Right ventricle myocardium inferior (tissue), 1 donor: ENCODE measurements at regions not wholly inside any gene's neighbourhood (a gene's known extent, or its start where the extent isn't known, plus 50 kb on each side); places are given as distances from the start of the nearest gene placed in this dataset.
"Not testable (repeated sequence)": the region's sequence is repeated elsewhere in the genome, so short reads cannot be mapped to it uniquely, and the experiment has no call there.

Experiments used
- ATAC-seq: fragments of 200-7000 bp; cut with Tn5 transposase; one replicate; pipeline ENCODE4 v1.9.1; 2020; ENCODE audit warnings: mild to moderate bottlenecking, moderate library complexity
- DNase-seq: peaks from one replicate; pipeline ENCODE4 v3.0.0; 2021; ENCODE audit errors: missing footprints
- intact Hi-C: fragments of 100-400 bp; cut with DNase I; formaldehyde crosslinking; loops from one replicate; pipeline ENCODE4 v1.11.0; 2022
- donor health status: DM: no; HTN: yes; CAD: no; lungs with severe emphysema.

DNA sequence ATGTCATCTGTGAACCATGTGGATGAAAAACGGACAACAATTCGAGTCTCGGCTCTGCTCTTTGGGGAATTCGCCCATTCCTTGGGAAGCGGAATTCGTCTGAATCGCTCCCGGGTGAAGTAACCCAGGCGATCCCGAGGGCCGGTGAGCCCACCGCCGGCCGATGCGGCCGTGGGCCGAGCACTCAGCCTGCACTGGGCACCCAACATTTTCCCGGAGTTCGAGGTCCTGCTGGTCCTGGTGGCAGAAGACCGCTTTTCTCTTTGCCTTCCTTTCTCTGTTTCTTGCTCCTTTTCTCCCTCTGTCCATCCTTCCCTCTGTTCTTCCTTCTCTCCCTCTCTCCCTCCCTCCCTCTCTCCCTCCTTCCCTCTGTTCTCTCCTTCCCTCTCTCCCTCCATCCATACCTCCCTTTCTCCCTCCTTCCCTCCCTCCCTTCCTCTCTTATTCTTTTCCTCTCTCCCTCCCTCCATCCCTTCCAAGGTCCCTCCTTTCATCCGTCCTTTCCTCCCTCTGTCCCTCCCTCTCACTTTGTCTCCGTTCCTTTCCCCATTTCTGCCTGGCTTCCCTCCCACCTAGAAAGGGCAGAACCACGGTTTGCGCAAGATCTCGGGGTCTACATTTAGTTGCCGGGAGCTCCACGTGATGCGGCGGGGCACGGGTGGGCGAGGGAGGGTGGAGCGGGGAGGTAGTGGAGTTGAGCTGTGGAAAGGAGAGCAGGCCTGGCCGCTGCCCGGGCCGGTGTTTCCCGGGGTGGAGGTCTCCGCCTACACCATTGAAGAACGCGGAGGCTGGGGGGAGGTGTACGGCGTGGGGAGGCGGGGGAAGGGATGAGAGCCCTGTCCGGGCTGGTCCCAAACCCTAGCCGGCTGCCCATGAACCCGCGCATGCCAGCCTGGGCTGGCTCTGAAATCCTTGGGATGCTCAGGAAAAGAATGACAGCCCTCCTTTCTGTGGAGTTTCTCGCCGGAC, 363.8 kb upstream of the DEFB115 start:
- intact Hi-C loops, ATAC-seq, DNase-seq: not testable (repeated sequence)

DNA sequence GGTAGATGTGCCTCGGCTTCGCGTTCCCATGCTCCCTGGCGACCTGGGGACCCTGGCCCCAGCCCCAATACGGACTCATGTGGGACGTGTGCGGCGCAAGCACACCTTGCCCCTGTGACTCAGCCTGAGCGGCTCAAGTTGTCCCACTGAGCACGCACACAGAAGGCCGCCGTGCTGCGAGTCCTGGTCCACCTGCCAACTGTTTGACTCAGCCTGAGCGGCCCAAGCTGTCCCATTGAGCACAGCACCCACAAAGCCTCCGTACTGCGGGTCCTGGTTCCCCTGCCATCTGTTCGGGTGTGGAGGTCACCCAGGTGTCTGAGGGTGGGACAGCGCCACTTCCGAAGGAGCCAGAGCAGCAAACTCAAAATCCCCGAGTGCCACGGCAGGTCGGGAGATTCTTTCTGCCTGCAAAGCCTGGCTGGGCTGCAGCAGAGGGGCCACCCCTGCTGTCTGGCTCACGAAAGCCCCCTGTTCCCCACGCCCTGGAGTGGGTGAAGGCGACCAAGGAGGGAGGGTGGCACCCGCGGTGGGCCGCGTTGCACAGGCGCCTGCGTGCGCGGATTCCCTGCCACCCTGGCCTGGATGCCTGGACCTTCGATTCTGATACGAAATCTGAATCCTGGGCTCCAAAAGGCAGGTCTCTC, 362.6 kb upstream of the DEFB115 start:
- DNase-seq, intact Hi-C loops, ATAC-seq: not testable (repeated sequence)

DNA sequence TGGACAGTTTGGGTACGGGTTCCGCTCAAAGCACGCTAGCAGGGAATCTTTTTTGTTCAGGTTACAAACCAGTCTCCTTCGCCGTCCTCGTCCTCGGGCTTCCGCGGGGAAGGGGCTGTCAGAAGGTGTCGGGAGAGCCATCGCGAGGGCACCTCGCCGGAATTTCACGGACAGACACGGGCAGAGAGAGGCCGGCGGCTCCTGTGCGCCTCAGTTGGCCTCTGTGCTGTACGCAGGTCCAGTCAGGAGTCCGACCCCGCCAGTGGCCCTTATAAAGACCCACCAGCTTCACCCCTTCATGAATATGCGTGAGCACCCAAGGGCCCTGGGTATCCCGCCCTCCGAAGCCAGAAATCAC, 362.1 kb upstream of the DEFB115 start:
- intact Hi-C loops, ATAC-seq, DNase-seq: not testable (repeated sequence)

DNA sequence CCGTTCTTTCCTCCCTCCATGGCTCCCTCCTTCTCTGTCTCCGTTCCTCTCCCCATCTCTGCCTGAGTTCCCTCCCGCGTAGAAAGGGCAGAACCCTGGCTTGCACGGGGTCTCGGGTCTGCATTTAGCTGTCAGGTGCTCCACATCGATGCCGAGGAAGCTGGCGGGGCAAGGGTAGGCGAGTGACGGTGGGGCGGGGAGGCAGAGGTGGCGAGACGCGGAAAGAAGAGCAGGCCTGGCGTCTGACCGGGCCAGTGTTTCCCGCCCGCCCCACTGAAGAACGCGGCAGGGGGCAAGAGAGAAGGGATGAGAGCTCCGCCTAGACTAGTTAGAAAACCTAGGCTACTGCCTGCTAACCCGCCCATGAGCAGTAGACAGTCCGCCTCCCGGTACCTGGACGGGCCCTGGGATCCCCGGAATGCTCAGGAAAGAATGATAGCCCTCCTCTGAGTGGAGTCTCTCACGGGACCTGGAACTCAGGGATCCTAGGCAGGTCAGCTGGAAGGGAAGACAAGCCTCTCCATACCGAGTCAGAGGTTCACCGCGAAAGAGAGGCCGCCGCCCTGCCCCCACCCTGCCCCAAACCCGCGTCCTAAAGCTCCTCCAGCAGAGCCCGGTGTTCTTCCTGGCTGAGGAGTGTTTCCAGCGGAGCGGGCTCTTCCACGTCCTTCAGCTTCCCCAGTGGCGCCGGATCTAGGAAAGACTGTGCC, 357.9 kb upstream of the DEFB115 start:
- ATAC-seq, DNase-seq, intact Hi-C loops: not testable (repeated sequence)

DNA sequence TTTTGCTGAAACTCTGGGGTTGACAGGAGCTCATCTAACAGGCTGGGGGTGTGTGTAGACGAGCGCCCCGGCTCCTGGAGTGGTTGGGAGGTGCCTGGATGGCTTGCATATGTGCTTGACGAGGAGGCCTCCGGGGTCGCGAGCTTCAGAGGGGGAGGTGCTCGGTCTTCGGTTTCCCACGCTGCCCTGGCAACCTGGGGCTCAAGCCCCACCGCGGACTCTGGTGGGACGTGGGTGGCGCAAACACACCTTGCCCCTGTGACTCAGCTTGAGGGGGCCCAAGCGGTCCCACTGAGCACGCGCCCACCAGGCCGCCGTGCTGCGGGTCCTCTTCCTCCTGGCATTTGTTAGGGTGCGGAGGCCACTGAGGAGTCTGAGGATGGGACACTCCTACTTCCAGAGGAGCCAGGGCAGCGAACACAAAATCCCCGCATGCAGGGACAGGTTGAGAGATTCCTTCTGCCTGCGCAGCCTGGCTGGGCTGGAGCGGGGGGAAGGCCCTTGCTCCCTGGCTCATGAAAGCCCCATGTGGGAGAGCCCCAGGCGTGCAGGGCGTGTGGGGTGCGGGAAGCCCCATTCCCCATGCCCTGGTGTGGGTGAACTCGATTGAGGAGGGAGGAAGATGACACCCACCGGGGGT, 357.3 kb upstream of the DEFB115 start:
- ATAC-seq, intact Hi-C loops, DNase-seq: not testable (repeated sequence)

DNA sequence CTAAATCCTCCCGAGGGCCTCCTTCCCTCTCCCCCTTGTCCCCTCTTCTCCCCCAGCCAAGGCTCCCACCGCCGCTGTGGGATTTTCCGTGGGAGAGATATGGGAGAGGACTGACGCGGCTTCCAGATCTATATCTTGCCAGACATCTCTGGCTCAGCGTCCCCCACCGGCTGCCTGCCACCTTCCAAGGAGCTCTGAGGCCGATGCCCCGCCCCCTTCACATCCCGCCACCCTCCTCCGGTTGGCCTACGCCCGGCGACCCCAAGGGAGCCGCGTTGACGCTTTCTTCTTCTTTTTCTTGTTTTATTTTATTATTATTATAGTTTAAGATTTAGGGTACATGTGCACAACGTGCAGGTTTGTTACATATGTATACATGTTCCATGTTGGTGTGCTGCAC, 352.2 kb upstream of the DEFB115 start:
- intact Hi-C loops, DNase-seq, ATAC-seq: not testable (repeated sequence)

DNA sequence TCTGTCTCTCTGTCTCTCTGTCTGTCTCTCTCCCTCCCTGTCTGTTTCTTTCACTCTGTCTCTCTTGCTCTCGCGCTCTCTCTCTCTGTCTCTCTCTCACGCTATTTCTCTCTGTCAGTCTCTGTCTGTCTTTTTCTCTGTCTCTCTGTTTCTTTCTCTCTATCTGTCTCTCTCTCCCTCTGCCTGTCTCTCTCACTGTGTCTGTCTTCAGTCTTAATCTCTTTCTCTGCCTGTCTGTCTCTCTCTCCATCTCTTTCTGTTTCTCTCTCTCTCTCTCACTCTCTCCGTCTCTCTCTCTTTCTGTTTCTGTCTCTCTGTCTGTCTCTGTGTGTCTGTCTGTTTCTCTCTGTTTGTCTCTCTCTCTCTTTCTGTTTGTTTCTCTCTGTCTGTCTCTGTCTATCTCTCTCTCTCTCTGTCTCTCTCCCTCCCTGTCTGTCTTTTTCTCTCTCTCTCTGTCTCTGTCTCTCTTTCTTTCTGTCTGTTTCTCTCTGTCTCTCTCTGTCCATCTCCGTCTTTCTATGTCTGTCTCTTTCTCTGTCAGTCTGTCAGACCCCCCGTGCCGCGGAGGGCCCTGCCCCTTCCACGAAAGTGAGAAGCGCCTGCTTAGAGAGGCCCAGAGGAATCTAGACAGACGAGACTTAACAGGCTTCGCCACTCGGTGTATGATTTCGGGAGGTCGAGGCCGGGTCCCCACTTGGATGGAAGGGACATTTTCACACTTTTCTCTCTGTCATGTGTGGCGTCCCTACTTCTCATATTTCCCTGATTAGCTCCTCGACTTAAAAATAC, 346.3 kb upstream of the DEFB115 start:
- ATAC-seq (no peak), DNase-seq (no peak)
- intact Hi-C loops: no loop called here

DNA sequence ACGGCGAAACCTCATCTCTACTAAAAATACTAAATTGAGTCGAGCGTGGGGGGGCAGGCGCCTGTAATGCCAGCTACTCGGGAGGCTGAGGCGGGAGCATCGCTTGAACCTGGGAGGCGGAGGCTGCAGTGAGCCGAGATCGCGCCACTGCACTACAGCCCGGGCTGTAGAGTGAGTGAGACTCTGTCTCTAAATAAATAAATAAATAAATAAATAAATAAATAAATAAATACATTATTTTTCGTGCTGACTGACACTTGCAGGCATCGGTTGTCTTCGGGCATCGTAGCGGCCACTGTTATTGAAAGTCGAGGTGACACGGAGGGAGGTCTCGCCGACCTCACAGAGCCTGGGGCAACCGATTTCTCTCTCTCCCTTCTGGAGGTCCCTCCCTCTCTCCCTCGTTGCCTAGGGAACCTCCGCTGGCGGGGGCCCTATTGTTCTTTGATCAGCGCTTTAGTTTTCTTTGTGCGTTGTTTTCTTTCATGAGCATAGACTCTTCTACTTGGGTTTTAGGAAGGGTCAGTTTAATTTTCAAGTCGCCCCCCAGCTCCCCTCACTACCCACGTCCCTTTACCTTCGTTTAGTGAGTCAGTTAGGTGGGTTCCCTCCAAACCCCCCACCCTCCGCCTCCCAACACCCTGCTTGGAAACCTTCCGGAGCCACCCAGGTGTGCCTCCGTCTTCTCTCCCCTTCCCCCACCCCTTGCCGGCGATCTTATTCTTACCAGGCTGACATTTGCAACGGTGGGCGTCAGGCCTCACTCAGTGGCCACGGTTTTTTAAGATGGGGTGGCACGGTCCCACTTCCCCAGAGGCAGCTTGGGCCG, 345.4 kb upstream of the DEFB115 start:
- ATAC-seq, intact Hi-C loops: not testable (repeated sequence)

DNA sequence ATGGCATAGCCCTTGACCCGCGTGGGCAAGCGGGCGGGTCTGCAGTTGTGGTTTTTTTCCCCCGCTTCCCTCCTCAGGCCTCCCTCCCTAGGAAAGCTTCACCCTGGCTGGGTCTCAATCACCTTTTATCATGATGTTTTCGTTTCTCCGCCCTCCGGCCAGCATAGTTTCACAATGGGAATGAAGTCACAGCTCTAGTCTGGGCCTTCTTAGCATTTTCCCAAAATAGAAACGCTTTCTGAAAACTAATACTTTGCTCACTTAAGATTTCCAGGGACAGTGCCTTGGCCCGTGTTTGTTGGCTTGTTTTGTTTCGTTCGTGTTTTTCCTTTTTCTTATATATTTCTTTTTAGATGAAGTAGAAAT, 344.8 kb upstream of the DEFB115 start:
- ATAC-seq, intact Hi-C loops, DNase-seq: not testable (repeated sequence)

More for the DNA sequence above, 345.4 kb upstream of the DEFB115 start:
- DNase-seq: not testable (repeated sequence)

DNA sequence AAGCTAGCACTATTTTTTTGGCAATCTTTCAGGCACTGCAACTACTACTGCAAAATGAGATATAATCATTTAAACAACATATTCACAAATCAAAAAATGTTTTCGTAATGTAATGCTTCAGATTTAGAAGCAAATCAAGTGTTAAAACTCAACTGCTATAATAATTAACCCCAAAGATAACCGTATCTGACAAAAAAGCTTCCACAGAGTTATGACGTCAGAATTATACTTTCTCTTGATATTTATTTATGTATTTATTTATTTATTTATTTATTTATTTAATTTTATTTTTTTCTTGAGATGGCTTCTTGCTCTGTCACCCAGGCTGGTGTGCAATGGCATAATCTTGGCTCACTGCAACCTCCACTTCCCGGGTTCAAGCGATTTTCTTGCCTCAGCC, 341.1 kb upstream of the DEFB115 start:
- ATAC-seq, DNase-seq, intact Hi-C loops: not testable (repeated sequence)

DNA sequence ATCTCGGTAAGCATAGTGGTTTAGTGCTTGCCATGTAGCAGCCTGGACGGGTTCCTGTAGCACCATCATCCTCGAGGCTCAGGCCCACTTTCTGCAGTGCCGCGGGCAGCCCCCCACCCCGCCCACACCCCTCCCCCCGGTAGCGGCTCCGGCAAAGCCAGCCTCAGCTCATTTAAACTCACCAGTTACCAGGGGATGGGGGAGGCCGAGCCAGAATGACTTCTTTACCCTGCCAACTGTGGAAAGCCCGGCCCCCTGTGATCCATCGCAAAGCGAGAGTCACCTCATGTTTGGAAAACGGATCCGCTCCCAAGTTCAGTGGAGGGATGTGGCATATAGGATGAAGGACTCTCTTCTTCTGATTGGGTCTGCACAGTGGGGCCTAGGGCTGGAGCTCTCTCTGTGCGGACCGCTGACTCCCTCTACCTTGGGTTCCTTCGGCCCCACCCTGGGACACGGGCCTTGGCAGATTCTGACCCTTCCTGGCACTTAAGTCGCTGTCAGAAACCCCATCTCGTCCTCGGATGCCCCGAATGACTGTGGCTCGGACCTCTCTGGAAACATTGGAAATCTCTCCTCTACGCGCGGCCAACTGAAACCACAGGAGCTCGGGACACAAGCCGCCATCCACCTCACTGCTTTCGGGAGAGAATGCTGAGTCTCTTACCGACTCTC, 337.8 kb upstream of the DEFB115 start:
- ATAC-seq (no peak), DNase-seq (no peak)
- intact Hi-C loops: no loop called here

DNA sequence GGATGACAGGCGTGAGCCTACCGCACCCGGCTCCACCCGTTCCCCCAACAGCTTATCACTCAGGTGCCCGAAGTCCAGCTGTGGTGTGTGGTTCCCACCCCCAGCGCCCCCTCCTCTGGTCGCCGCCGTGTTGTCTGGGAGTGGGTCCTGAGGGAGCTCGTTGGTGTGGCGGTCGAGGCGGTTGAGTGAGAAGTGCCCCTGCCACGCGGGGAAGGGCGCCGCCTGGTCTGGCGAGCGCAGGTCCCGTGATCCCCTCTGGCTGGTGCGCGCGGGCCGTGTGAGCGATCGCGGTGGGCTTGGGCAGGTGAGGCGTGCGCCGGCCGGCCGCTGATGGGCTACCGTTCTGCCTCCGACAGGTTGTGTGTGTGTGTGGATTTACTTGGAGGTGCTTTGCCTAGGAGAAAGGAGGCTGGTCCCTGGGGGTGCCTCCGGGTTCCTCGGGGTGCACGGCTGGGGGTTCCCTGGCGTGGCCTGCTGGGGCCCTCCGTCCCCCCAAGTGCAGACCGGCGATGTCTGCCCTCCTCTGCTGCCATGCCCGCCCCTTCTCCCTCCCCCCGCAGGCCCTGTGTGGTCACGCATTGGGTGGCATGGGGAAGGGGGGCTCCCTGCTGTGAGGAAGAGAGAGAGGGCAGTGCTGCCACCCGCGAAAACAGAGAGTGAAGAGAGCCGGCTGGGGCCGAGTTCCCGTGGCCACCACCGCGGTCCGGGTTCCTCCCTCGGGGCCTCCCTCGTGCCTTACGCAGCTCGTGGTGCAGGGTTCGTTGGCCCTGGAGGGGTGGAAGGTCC, 336.0 kb upstream of the DEFB115 start:
- DNase-seq (no peak), ATAC-seq (no peak)
- intact Hi-C loops: no loop called here

DNA sequence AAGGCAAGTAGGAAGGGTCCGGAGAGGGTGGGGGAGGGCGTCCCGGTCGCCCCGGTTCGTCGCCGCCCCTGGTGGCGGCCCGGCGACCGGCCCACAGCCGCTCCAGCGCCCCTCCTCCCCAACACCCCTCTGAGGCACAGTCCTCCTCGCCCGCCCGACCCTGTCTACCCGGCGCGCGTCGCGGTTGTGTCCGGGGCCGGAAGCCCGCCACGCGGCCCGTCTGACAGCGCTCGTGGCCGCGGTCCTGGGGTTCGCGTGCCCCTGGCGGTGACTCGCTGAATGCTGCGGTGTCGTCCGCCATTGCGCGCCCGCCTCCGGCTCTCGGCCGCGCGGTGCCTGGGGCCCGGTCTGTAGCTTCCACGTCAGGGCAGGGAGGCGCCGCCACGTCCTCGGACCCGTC, 335.3 kb upstream of the DEFB115 start:
- intact Hi-C loops: no loop called here
- no peak for ATAC-seq
- no peak for DNase-seq

DNA sequence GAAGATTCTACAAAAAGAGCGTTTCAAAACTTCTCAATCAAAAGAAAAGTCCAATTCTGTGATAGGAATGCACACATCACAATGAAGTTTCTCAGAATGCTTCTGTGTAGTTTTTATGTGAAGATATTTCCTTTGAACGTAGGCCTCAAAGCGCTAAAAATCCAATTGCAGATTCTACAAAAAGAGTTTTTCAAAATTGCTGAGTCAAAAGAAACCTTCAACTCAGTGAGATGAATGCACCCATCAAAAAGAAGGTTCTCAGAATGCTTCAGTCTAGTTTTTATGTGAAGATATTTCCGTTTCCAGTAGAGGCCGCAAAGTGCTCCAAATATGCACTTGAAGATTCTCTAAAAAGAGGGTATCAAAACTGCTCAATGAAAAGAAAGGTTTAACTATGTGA, 319.7 kb upstream of the DEFB115 start:
- intact Hi-C loops: no loop called here
- ATAC-seq: no peak
- DNase-seq: no peak

DNA sequence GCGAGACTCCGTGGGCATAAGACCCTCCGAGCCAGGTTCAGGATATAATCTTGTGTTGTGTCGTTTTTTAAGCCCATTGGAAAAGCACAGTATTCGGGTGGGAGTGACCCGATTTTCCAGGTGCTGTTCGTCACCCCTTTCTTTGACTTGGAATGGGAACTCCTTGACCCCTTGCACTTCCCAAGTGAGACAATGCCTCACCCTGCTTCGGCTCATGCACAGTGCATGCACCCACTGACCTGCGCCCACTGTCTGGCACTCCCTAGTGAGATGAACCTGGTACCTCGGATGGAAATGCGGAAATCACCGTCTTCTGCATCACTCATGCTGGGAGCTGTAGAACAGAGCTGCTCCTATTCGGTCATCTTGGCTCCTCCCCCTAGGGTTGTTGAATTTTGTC, 307.7 kb upstream of the DEFB115 start:
- ATAC-seq (no peak), DNase-seq (no peak)
- intact Hi-C loops: no loop called here

DNA sequence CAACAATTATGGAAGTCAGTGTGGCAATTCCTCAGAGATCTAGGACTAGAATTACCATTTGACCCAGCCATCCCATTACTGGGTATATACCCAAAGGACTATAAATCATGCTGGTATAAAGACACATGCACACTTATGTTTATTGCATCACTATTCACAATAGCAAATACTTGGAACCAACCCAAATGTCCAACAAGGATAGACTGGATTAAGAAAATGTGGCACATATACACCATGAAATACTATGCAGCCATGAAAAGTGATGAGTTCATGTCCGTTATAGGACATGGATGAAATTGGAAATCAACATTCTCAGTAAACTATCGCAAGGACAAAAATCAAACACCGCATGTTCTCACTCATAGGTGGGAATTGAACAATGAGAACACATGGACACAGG, 306.4 kb upstream of the DEFB115 start:
- intact Hi-C loops, DNase-seq, ATAC-seq: not testable (repeated sequence)
